ENCODE measurements at regions not wholly inside any gene's neighbourhood (a gene's known extent, or its start where the extent isn't known, plus 50 kb on each side); places are given as distances from the start of the nearest gene placed in this dataset.

DNA sequence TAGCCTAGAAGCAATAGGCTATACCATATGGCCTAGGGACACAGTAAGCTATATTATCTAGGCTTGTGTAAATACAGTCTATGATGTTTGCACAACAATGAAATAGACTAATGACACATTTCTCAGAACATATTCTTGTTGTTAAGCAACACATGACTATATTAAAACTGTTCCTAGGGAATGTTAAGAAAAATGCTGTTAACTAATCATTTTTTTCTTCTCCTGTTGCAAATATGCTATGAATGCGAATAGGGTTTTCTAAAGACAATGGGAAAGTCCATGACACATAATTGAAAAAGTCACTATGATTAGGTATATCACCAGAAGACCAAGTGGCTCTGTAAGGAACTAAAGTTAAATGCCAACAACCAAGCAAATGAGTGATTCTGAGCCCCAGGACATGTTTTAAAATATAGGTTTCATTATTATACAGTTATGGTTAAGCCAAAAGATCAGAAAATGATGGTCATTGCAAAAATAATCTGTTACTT is 454.0 kb upstream of the SORCS1 start:
- no peak for TF ChIP-seq CTCF (IDR thresholded peaks at IDR 0.05; ENCODE audit: low read length)
- TF ChIP-seq EZH2 (IDR thresholded peaks at IDR 0.05; ENCODE audit: borderline replicate concordance, low read length), result no peak
- Histone ChIP-seq H3K9me2 (ENCODE audit: low read depth, low read length) (no peaks in the 10 kb centered on the region), H3K27ac (ENCODE audit: low read depth, low read length, poor library complexity, severe bottlenecking) (no peak overlapping the region), H3K9me3 (ENCODE audit: low read length) (no peaks in the 10 kb centered on the region), H3K27me3 (ENCODE audit: insufficient read depth, low read length) (no peaks in the 10 kb centered on the region), H3K36me3 (ENCODE audit: insufficient read depth, low read length) (no peaks in the 10 kb centered on the region), H3K4me2 (ENCODE audit: low read length) (no peak overlapping the region), H3K4me3 (ENCODE audit: low read depth, low read length, poor library complexity, severe bottlenecking) (no peak overlapping the region), H4K20me1 (ENCODE audit: insufficient read depth, low read length) (no peaks in the 10 kb centered on the region), H3K9ac (ENCODE audit: low read length) (no peak overlapping the region), H3F3A (ENCODE audit: insufficient read depth, low read length) (no peaks in the 10 kb centered on the region), H2AFZ (ENCODE audit: low read length) (no peak overlapping the region), H3K4me1 (ENCODE audit: insufficient read depth, low read length, severe bottlenecking) (no peaks in the 10 kb centered on the region), H3K79me2 (ENCODE audit: insufficient read depth, low read length) (no peaks in the 10 kb centered on the region)

- Histone ChIP-seq H3K36me3 (ENCODE audit: insufficient read depth, low read length) (no peaks in the 10 kb centered on the region), H3F3A (ENCODE audit: insufficient read depth, low read length) (no peaks in the 10 kb centered on the region), H3K4me2 (ENCODE audit: low read length) (no peak overlapping the region), H3K9ac (ENCODE audit: low read length) (no peak overlapping the region), H4K20me1 (ENCODE audit: insufficient read depth, low read length) (no peaks in the 10 kb centered on the region), H3K79me2 (ENCODE audit: insufficient read depth, low read length) (no peaks in the 10 kb centered on the region), H3K27me3 (ENCODE audit: insufficient read depth, low read length) (no peaks in the 10 kb centered on the region), H3K4me1 (ENCODE audit: insufficient read depth, low read length, severe bottlenecking) (no peaks in the 10 kb centered on the region), H3K27ac (ENCODE audit: low read depth, low read length, poor library complexity, severe bottlenecking) (no peak overlapping the region), H3K9me2 (ENCODE audit: low read depth, low read length) (no peaks in the 10 kb centered on the region), H2AFZ (ENCODE audit: low read length) (no peak overlapping the region), H3K4me3 (ENCODE audit: low read depth, low read length, poor library complexity, severe bottlenecking) (no peak overlapping the region), H3K9me3 (ENCODE audit: low read length) (no peaks in the 10 kb centered on the region)
- TF ChIP-seq EZH2 (IDR thresholded peaks at IDR 0.05; ENCODE audit: borderline replicate concordance, low read length) (no peak), CTCF (IDR thresholded peaks at IDR 0.05; ENCODE audit: low read length) (no peak)
Measured at GRCh38 chr10:107616463-107617410, 452.2 kb upstream of the SORCS1 start.

DNA sequence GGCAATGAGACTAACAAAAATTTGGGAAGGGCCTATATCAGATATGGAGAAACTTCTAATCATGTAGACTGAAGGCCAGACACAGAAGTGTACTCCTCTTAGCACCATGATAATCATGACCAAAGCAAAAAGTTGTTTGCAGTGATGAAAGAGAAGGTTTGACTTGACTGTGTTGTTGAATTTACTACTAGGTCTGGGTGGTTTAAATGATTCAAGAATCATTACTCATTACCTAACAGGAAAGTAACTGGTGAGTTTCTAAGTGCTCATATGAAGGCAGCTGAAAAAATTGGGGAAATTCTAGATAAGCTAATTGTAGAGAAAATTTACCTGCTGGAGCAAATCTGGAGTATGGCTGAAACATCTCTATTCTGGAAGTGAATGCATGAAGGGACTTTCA is 451.5 kb upstream of the SORCS1 start:
- Histone ChIP-seq H3K9me2 (ENCODE audit: low read depth, low read length) (no peaks in the 10 kb centered on the region), H3K4me1 (ENCODE audit: insufficient read depth, low read length, severe bottlenecking) (no peaks in the 10 kb centered on the region), H3K27ac (ENCODE audit: low read depth, low read length, poor library complexity, severe bottlenecking) (no peak overlapping the region), H3F3A (ENCODE audit: insufficient read depth, low read length) (no peaks in the 10 kb centered on the region), H3K79me2 (ENCODE audit: insufficient read depth, low read length) (no peaks in the 10 kb centered on the region), H3K9me3 (ENCODE audit: low read length) (no peaks in the 10 kb centered on the region), H2AFZ (ENCODE audit: low read length) (no peak overlapping the region), H3K36me3 (ENCODE audit: insufficient read depth, low read length) (no peaks in the 10 kb centered on the region), H3K27me3 (ENCODE audit: insufficient read depth, low read length) (no peaks in the 10 kb centered on the region), H3K4me3 (ENCODE audit: low read depth, low read length, poor library complexity, severe bottlenecking) (no peak overlapping the region), H3K4me2 (ENCODE audit: low read length) (no peak overlapping the region), H4K20me1 (ENCODE audit: insufficient read depth, low read length) (no peaks in the 10 kb centered on the region), H3K9ac (ENCODE audit: low read length) (no peak overlapping the region)
- TF ChIP-seq EZH2 (IDR thresholded peaks at IDR 0.05; ENCODE audit: borderline replicate concordance, low read length) (no peak), CTCF (IDR thresholded peaks at IDR 0.05; ENCODE audit: low read length) (no peak)

All from OCI-LY1 (cell line).